Uterus (tissue), 2 donors: ENCODE measurements at regions not wholly inside any gene's neighbourhood (a gene's known extent, or its start where the extent isn't known, plus 50 kb on each side); places are given as distances from the start of the nearest gene placed in this dataset.

Experiments
- POLR2A ChIP-seq, 2 donors: fragments of 450-650 bp; IDR thresholded peaks; one replicate each; pipeline ENCODE4 v1.6.1; 2016; ENCODE audit warnings: antibody characterized with exemption in 2 of 2, mild to moderate bottlenecking in 1 of 2, moderate library complexity in 1 of 2
- TF ChIP-seq, protein P1 (sequence below), 4 experiments: fragments of 200-600 bp in 2 of 4; fragments of 450-650 bp in 2 of 4; sonication (generic) in 2 of 4; IDR thresholded peaks; one replicate each; pipeline ENCODE4 v1.5.1; 2016 to 2019; ENCODE audit warnings: antibody characterized with exemption in 4 of 4, mild to moderate bottlenecking in 2 of 4, moderate library complexity in 1 of 4

DNA sequence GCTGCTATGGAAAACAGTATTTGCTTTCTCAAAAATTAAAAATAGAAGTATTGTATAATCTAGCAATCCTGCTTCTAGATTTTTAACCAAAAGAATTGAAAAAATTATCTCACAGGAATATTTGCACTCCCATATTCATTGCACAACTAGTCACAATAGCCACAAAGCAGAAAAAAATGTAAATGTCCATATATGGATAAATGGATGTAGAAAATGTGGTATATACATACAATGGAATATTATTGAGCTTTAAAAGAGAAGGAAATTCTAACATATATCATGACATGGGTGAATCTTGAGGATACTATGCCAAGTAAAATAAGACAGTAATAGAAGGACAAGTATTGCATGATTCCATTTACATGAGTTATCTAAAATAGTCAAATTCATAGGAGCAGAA is 2753.0 kb downstream of the PCDH9 start:
- TF ChIP-seq, protein P1, sequence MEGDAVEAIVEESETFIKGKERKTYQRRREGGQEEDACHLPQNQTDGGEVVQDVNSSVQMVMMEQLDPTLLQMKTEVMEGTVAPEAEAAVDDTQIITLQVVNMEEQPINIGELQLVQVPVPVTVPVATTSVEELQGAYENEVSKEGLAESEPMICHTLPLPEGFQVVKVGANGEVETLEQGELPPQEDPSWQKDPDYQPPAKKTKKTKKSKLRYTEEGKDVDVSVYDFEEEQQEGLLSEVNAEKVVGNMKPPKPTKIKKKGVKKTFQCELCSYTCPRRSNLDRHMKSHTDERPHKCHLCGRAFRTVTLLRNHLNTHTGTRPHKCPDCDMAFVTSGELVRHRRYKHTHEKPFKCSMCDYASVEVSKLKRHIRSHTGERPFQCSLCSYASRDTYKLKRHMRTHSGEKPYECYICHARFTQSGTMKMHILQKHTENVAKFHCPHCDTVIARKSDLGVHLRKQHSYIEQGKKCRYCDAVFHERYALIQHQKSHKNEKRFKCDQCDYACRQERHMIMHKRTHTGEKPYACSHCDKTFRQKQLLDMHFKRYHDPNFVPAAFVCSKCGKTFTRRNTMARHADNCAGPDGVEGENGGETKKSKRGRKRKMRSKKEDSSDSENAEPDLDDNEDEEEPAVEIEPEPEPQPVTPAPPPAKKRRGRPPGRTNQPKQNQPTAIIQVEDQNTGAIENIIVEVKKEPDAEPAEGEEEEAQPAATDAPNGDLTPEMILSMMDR (IDR thresholded peaks at IDR 0.05), result no peak
- no peak for TF ChIP-seq POLR2A (IDR thresholded peaks at IDR 0.05)
